ENCODE measurements at regions not wholly inside any gene's neighbourhood (a gene's known extent, or its start where the extent isn't known, plus 50 kb on each side); places are given as distances from the start of the nearest gene placed in this dataset.

DNA sequence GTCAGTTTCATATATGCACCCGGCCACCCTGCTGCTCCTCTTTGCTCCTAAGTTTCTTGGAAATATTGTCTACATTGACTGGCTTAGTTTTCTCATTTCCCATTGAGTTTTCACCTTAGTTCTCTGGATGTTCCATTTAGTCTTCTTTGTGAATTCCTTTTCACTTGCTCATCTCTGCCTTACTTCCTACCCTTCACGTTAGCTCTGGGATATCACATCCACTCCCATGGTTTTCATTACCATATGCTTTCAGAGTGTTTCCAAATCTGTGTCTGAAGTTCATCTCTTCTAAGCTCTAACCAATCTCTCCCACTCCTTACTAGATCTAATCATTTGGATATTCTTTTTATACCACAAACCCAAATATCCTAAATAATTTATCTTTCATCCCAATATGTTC, 226.4 kb downstream of the FAM76B start:
- H3K27me3 ChIP-seq (ENCODE audit: control insufficient read depth, insufficient read depth, low read length): no peaks in the 10 kb centered on the region
- Mint-ChIP-seq H3K27me3 (ENCODE audit: low read depth in 2 of 2) (peaks cover 0 to 9% of the 10 kb centered on the region in 2 donors), H3K4me3 (no peak overlapping the region), H3K36me3 (no peaks in the 10 kb centered on the region), H3K9me3 (no peaks in the 10 kb centered on the region), H3K4me1 (no peaks in the 10 kb centered on the region), H3K27ac (no peak overlapping the region)
- H3K27ac ChIP-seq (ENCODE audit: low read length): no peak overlapping the region
- no peaks in the 10 kb centered on the region for H3K4me1 ChIP-seq (ENCODE audit: control insufficient read depth, insufficient read depth, low read length)
- H3K9me3 ChIP-seq (ENCODE audit: control insufficient read depth, insufficient read depth, low read length): no peaks in the 10 kb centered on the region
- TF ChIP-seq, protein P1, sequence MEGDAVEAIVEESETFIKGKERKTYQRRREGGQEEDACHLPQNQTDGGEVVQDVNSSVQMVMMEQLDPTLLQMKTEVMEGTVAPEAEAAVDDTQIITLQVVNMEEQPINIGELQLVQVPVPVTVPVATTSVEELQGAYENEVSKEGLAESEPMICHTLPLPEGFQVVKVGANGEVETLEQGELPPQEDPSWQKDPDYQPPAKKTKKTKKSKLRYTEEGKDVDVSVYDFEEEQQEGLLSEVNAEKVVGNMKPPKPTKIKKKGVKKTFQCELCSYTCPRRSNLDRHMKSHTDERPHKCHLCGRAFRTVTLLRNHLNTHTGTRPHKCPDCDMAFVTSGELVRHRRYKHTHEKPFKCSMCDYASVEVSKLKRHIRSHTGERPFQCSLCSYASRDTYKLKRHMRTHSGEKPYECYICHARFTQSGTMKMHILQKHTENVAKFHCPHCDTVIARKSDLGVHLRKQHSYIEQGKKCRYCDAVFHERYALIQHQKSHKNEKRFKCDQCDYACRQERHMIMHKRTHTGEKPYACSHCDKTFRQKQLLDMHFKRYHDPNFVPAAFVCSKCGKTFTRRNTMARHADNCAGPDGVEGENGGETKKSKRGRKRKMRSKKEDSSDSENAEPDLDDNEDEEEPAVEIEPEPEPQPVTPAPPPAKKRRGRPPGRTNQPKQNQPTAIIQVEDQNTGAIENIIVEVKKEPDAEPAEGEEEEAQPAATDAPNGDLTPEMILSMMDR (IDR thresholded peaks at IDR 0.05): no peak
- ATAC-seq: no peak
- intact Hi-C loops (cut with micrococcal nuclease): no loop called here
- 94% methylated on average over 2 of the region's 2 CpGs for WGBS (ENCODE audit: insufficient coverage)
- no peak overlapping the region for H3K4me3 ChIP-seq (ENCODE audit: low read length)
- no peaks in the 10 kb centered on the region for H3K36me3 ChIP-seq (ENCODE audit: control insufficient read depth, insufficient read depth, low read length)
- DNase-seq: no peak

DNA sequence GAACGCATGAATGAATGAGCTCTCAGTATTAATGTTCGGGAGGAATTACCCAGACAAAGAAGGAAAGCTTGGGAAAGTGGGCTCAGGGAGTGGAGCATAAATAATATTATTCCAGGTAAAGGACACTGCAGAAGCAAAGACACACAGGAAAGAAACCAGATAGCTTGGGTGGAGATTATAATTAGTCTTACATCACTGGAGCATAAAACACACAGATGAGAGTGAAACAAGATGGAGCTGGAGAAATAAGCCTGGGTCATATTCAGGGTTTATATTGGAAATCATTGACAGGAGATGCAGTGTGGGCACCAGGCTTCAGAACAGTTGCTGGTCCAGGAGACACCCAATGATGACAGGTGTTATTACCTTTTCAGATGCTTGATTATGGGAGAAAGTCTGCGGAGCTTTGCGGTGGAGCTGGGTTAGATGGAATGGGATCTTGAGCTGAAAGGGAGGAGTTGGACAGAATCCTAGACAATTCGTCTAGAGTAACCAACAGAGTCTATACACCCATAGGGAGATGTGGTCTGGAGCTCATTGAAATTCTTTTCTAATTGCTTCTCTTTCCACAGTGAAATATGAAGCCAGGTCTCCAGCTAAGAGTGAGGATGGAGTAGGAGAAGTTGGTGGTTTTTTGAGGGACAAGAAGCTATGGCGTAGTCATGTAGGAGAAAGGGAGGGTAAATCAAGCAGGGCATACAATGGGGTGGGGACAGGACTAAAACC, 227.2 kb downstream of the FAM76B start:
- intact Hi-C loops (cut with micrococcal nuclease): no loop called here
- no peak overlapping the region for H3K27ac Mint-ChIP-seq

DNA sequence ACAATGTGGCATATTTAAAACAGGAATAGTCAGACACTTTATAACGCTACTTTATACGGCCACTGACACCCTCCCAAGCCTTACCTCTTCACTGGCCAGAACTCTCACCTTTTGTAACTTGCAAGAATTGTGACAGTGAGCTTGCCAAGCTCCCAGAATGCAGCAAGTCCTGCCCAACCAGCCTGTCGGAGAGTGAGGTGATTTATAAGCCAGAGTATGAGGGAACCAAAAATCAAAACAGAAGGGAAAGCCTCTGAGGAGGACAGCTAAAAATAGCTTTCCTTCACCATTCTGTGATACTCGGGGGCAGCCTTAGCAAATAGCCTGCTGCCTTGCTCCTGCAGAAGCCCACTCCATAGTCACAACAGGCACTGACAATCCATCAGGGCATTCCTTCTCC, 229.7 kb downstream of the FAM76B start:
- Histone ChIP-seq H3K36me3 (ENCODE audit: control insufficient read depth, insufficient read depth, low read length) (no peaks in the 10 kb centered on the region), H3K9me3 (ENCODE audit: control insufficient read depth, insufficient read depth, low read length) (no peaks in the 10 kb centered on the region), H3K27ac (ENCODE audit: low read length) (no peak overlapping the region), H3K4me1 (ENCODE audit: control insufficient read depth, insufficient read depth, low read length) (no peaks in the 10 kb centered on the region), H3K27me3 (ENCODE audit: control insufficient read depth, insufficient read depth, low read length) (no peaks in the 10 kb centered on the region), H3K4me3 (ENCODE audit: low read length) (no peak overlapping the region)
- Mint-ChIP-seq H3K36me3 (no peaks in the 10 kb centered on the region), H3K4me1 (no peaks in the 10 kb centered on the region), H3K9me3 (no peaks in the 10 kb centered on the region), H3K27me3 (ENCODE audit: low read depth in 2 of 2) (peaks cover 0 to 11% of the 10 kb centered on the region in 2 donors), H3K4me3 (no peak overlapping the region), H3K27ac (no peak overlapping the region)
- 66% methylated on average over 4 of the region's 4 CpGs for WGBS (ENCODE audit: insufficient coverage)
- intact Hi-C loops (cut with micrococcal nuclease): no loop called here
- no peak for DNase-seq
- TF ChIP-seq, protein P1 (IDR thresholded peaks at IDR 0.05): no peak
- no peak for ATAC-seq

More for the DNA sequence above, 227.2 kb downstream of the FAM76B start:
- DNase-seq (no peak), ATAC-seq (no peak)
- Mint-ChIP-seq H3K9me3 (no peaks in the 10 kb centered on the region), H3K27me3 (ENCODE audit: low read depth in 2 of 2) (peaks cover 0 to 9% of the 10 kb centered on the region in 2 donors), H3K4me3 (no peak overlapping the region), H3K36me3 (no peaks in the 10 kb centered on the region), H3K4me1 (no peaks in the 10 kb centered on the region)
- Histone ChIP-seq H3K36me3 (ENCODE audit: control insufficient read depth, insufficient read depth, low read length) (no peaks in the 10 kb centered on the region), H3K4me3 (ENCODE audit: low read length) (no peak overlapping the region), H3K4me1 (ENCODE audit: control insufficient read depth, insufficient read depth, low read length) (no peaks in the 10 kb centered on the region), H3K27ac (ENCODE audit: low read length) (no peak overlapping the region), H3K9me3 (ENCODE audit: control insufficient read depth, insufficient read depth, low read length) (no peaks in the 10 kb centered on the region), H3K27me3 (ENCODE audit: control insufficient read depth, insufficient read depth, low read length) (no peaks in the 10 kb centered on the region)
- TF ChIP-seq, protein P1 (IDR thresholded peaks at IDR 0.05): no peak
- 93% methylated on average over 6 of the region's 6 CpGs for WGBS (ENCODE audit: insufficient coverage)

DNA sequence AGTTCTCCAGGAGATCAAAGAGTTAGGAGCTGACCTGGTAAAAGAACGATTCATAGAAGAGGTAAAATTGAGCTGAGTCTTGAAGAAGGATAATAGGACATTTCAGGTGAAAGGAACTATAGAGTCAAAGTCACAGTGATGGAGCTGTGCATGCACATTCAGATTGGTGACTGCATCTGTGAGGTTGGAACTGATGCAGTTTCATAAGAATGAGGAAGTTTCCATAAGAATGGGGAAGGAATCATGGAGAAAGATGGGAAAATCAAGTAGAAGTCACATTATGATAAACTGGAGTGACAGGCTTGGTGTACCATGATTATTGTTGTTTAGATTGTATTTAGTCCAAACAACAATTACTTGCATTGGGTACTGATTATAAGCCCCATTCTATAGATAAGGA, 232.2 kb downstream of the FAM76B start:
- Histone ChIP-seq H3K36me3 (ENCODE audit: control insufficient read depth, insufficient read depth, low read length) (no peaks in the 10 kb centered on the region), H3K4me1 (ENCODE audit: control insufficient read depth, insufficient read depth, low read length) (no peaks in the 10 kb centered on the region), H3K27me3 (ENCODE audit: control insufficient read depth, insufficient read depth, low read length) (no peaks in the 10 kb centered on the region), H3K9me3 (ENCODE audit: control insufficient read depth, insufficient read depth, low read length) (no peaks in the 10 kb centered on the region), H3K27ac (ENCODE audit: low read length) (no peak overlapping the region), H3K4me3 (ENCODE audit: low read length) (no peak overlapping the region)
- 71% methylated on average over 1 of the region's 1 CpG for WGBS (ENCODE audit: insufficient coverage)
- TF ChIP-seq, protein P1 (IDR thresholded peaks at IDR 0.05): no peak
- Mint-ChIP-seq H3K4me3 (no peak overlapping the region), H3K9me3 (no peaks in the 10 kb centered on the region), H3K27ac (no peak overlapping the region), H3K4me1 (no peaks in the 10 kb centered on the region), H3K27me3 (ENCODE audit: low read depth in 2 of 2) (peaks cover 0 to 7% of the 10 kb centered on the region in 2 donors), H3K36me3 (no peaks in the 10 kb centered on the region)
- intact Hi-C loops (cut with micrococcal nuclease): no loop called here
- DNase-seq: no peak
- ATAC-seq: no peak
